ENCODE measurements at regions not wholly inside any gene's neighbourhood (a gene's known extent, or its start where the extent isn't known, plus 50 kb on each side); places are given as distances from the start of the nearest gene placed in this dataset.

GRCh38 chr14:37992499-37992898 lies 215.2 kb upstream of the SSTR1 start:
- no peak for TF ChIP-seq CTCF (IDR thresholded peaks at IDR 0.05)
- TF ChIP-seq EZH2 (IDR thresholded peaks at IDR 0.05) = no peak
